HG03064 (cell line): ENCODE measurements at regions not wholly inside any gene's neighbourhood (a gene's known extent, or its start where the extent isn't known, plus 50 kb on each side); places are given as distances from the start of the nearest gene placed in this dataset.
"Not testable (repeated sequence)": the region's sequence is repeated elsewhere in the genome, so short reads cannot be mapped to it uniquely, and the experiment has no call there.

ENCODE experiments used
- ATAC-seq: cut with Tn5 transposase; IDR thresholded peaks from one replicate; pipeline ENCODE4 v1.9.1; 2021; ENCODE audit warnings: low read depth; ENCODE audit not compliant: unreplicated experiment

GRCh38 chr4:67333664-67334063 is 211.6 kb downstream of the CENPC start:
- ATAC-seq = no peak

GRCh38 chr4:67332627-67333026 is 212.7 kb downstream of the CENPC start:
- no peak for ATAC-seq

GRCh38 chr4:67328393-67328792 is 216.9 kb downstream of the CENPC start:
- ATAC-seq = no peak

- ATAC-seq = no peak
Observed at GRCh38 chr4:67328018-67328278, 217.4 kb downstream of the CENPC start.

GRCh38 chr4:67327245-67328017 is 217.9 kb downstream of the CENPC start:
- peak; percentile 95 for ATAC-seq

- ATAC-seq = no peak
Observed at GRCh38 chr4:67325791-67326190, 219.5 kb downstream of the CENPC start.

GRCh38 chr4:67320645-67321044 is 224.7 kb downstream of the CENPC start:
- no peak for ATAC-seq

GRCh38 chr4:67319607-67320006 is 225.7 kb downstream of the CENPC start:
- ATAC-seq = not testable (repeated sequence)

- not testable (repeated sequence) for ATAC-seq
Observed at GRCh38 chr4:67300497-67301185, 244.7 kb downstream of the CENPC start.

- no peak for ATAC-seq
Observed at GRCh38 chr4:67292636-67293035, 252.7 kb downstream of the CENPC start.

- ATAC-seq = no peak
Observed at GRCh38 chr4:67292045-67292444, 253.3 kb downstream of the CENPC start.

GRCh38 chr4:67291644-67292043 is 253.7 kb downstream of the CENPC start:
- ATAC-seq = no peak

GRCh38 chr4:67288964-67289363 is 256.3 kb downstream of the CENPC start:
- ATAC-seq = no peak

GRCh38 chr4:67286724-67287123 is 258.6 kb downstream of the CENPC start:
- no peak for ATAC-seq

- no peak for ATAC-seq
Observed at GRCh38 chr4:67282749-67283148, 262.6 kb downstream of the CENPC start.

- ATAC-seq = no peak
Observed at GRCh38 chr4:67275179-67275750, 270.0 kb downstream of the CENPC start.

- ATAC-seq = not testable (repeated sequence)
Observed at GRCh38 chr4:67274671-67275070, 270.6 kb downstream of the CENPC start.

- ATAC-seq = no peak
Observed at GRCh38 chr4:67273666-67274065, 271.6 kb downstream of the CENPC start.

GRCh38 chr4:67261971-67262370 is 283.3 kb downstream of the CENPC start:
- ATAC-seq = no peak

- no peak for ATAC-seq
Observed at GRCh38 chr4:67256388-67257043, 288.8 kb downstream of the CENPC start.

GRCh38 chr4:67250131-67250896 is 295.0 kb downstream of the CENPC start:
- no peak for ATAC-seq
